ENCODE measurements at regions not wholly inside any gene's neighbourhood (a gene's known extent, or its start where the extent isn't known, plus 50 kb on each side); places are given as distances from the start of the nearest gene placed in this dataset.

GRCh38 chr14:97246648-97247047, 449.5 kb downstream of the VRK1 start:
- in situ Hi-C loops (cut with HindIII; ENCODE audit: low sequenced_read_pairs), result no loop called here

- in situ Hi-C loops (cut with HindIII; ENCODE audit: low sequenced_read_pairs), result no loop called here
Observed at GRCh38 chr14:97248973-97249372, 451.8 kb downstream of the VRK1 start.

- in situ Hi-C loops (cut with HindIII; ENCODE audit: low sequenced_read_pairs), result no loop called here
Observed at GRCh38 chr14:97250931-97251330, 453.7 kb downstream of the VRK1 start.

- in situ Hi-C loops (cut with HindIII; ENCODE audit: low sequenced_read_pairs), result no loop called here
Observed at GRCh38 chr14:97251491-97252155, 454.4 kb downstream of the VRK1 start.

- in situ Hi-C loops (cut with HindIII; ENCODE audit: low sequenced_read_pairs), result no loop called here
Observed at GRCh38 chr14:97253756-97254155, 456.6 kb downstream of the VRK1 start.

GRCh38 chr14:97262336-97262735, 465.2 kb downstream of the VRK1 start:
- in situ Hi-C loops (cut with HindIII; ENCODE audit: low sequenced_read_pairs), result no loop called here

- in situ Hi-C loops (cut with HindIII; ENCODE audit: low sequenced_read_pairs), result no loop called here
Observed at GRCh38 chr14:97264516-97265230, 467.5 kb downstream of the VRK1 start.

GRCh38 chr14:97266653-97267052, 469.5 kb downstream of the VRK1 start:
- in situ Hi-C loops (cut with HindIII; ENCODE audit: low sequenced_read_pairs), result no loop called here

- in situ Hi-C loops (cut with HindIII; ENCODE audit: low sequenced_read_pairs), result no loop called here
Observed at GRCh38 chr14:97267509-97267908, 470.3 kb downstream of the VRK1 start.

- in situ Hi-C loops (cut with HindIII; ENCODE audit: low sequenced_read_pairs), result no loop called here
Observed at GRCh38 chr14:97268097-97268496, 470.9 kb downstream of the VRK1 start.

- in situ Hi-C loops (cut with HindIII; ENCODE audit: low sequenced_read_pairs), result no loop called here
Observed at GRCh38 chr14:97270308-97270707, 473.1 kb downstream of the VRK1 start.

GRCh38 chr14:97271451-97271960, 474.3 kb downstream of the VRK1 start:
- in situ Hi-C loops (cut with HindIII; ENCODE audit: low sequenced_read_pairs), result no loop called here

GRCh38 chr14:97273540-97273939, 476.4 kb downstream of the VRK1 start:
- in situ Hi-C loops (cut with HindIII; ENCODE audit: low sequenced_read_pairs), result no loop called here

GRCh38 chr14:97274626-97275025, 477.4 kb downstream of the VRK1 start:
- in situ Hi-C loops (cut with HindIII; ENCODE audit: low sequenced_read_pairs), result no loop called here

- in situ Hi-C loops (cut with HindIII; ENCODE audit: low sequenced_read_pairs), result no loop called here
Observed at GRCh38 chr14:97275276-97275675, 478.1 kb downstream of the VRK1 start.

- in situ Hi-C loops (cut with HindIII; ENCODE audit: low sequenced_read_pairs), result no loop called here
Observed at GRCh38 chr14:97276573-97276972, 479.4 kb downstream of the VRK1 start.

GRCh38 chr14:97277711-97278110, 480.5 kb downstream of the VRK1 start:
- in situ Hi-C loops (cut with HindIII; ENCODE audit: low sequenced_read_pairs), result no loop called here

GRCh38 chr14:97280526-97280925, 483.3 kb downstream of the VRK1 start:
- in situ Hi-C loops (cut with HindIII; ENCODE audit: low sequenced_read_pairs), result no loop called here

GRCh38 chr14:97281741-97282140, 484.6 kb downstream of the VRK1 start:
- in situ Hi-C loops (cut with HindIII; ENCODE audit: low sequenced_read_pairs), result no loop called here

GRCh38 chr14:97282210-97283004, 485.2 kb downstream of the VRK1 start:
- in situ Hi-C loops (cut with HindIII; ENCODE audit: low sequenced_read_pairs), result no loop called here

GRCh38 chr14:97283005-97283403, 485.8 kb downstream of the VRK1 start:
- in situ Hi-C loops (cut with HindIII; ENCODE audit: low sequenced_read_pairs), result no loop called here

GRCh38 chr14:97283426-97283825, 486.2 kb downstream of the VRK1 start:
- in situ Hi-C loops (cut with HindIII; ENCODE audit: low sequenced_read_pairs), result no loop called here
